GM10266 (cell line): ENCODE measurements at regions not wholly inside any gene's neighbourhood (a gene's known extent, or its start where the extent isn't known, plus 50 kb on each side); places are given as distances from the start of the nearest gene placed in this dataset.

ENCODE experiments used
- DNase-seq: peaks from one replicate; pipeline ENCODE4 v3.0.0; 2012; ENCODE audit errors: extremely low spot score
- CTCF ChIP-seq: IDR thresholded peaks from 2 replicates; pipeline ENCODE4 v1.5.1; 2012; ENCODE audit warnings: mild to moderate bottlenecking, low read depth; ENCODE audit not compliant: control insufficient read depth, insufficient read depth; ENCODE audit errors: missing control alignments

GRCh38 chr9:102000956-102001355 is 262.5 kb upstream of the GRIN3A start:
- DNase-seq = no peak
- no peak for TF ChIP-seq CTCF

GRCh38 chr9:101999441-101999840 is 261.0 kb upstream of the GRIN3A start:
- no peak for TF ChIP-seq CTCF
- DNase-seq = no peak

GRCh38 chr9:101995231-101995630 is 256.8 kb upstream of the GRIN3A start:
- no peak for TF ChIP-seq CTCF
- no peak for DNase-seq

- TF ChIP-seq CTCF = no peak
- no peak for DNase-seq
Measured at GRCh38 chr9:101993771-101994170, 255.3 kb upstream of the GRIN3A start.

GRCh38 chr9:101991926-101992325 is 253.5 kb upstream of the GRIN3A start:
- no peak for DNase-seq
- TF ChIP-seq CTCF = no peak

- peak; percentile 41 for TF ChIP-seq CTCF
- DNase-seq = no peak
Measured at GRCh38 chr9:101977614-101978210, 239.3 kb upstream of the GRIN3A start.

GRCh38 chr9:101970609-101971008 is 232.2 kb upstream of the GRIN3A start:
- no peak for TF ChIP-seq CTCF

More at GRCh38 chr9:101970609-101971008, 232.2 kb upstream of the GRIN3A start:
- DNase-seq = no peak
